WTC11 (cell line): ENCODE measurements at regions not wholly inside any gene's neighbourhood (a gene's known extent, or its start where the extent isn't known, plus 50 kb on each side); places are given as distances from the start of the nearest gene placed in this dataset.

Experiments
- ATAC-seq: fragments of 200-7000 bp; cut with Tn5 transposase; 2 replicates; pipeline ENCODE4 v1.10.0; 2021; ENCODE audit warnings: mild to moderate bottlenecking, moderate library complexity
- CTCF ChIA-PET: fragments of 300-600 bp; sonication (Branson Sonifier 250); formaldehyde crosslinking; loops from one replicate; lab custom pipeline; 2021; ENCODE audit warnings: antibody characterized with exemption; lab: Charles Lee
- POLR2A ChIA-PET: fragments of 350-600 bp; sonication (Branson Sonifier 250); formaldehyde crosslinking; loops from one replicate; lab custom pipeline; 2021; ENCODE audit warnings: antibody characterized with exemption; lab: Charles Lee
- DNase-seq: peaks from one replicate; pipeline ENCODE4 v3.0.0; 2021; ENCODE audit warnings: low spot score
- H3K27ac Mint-ChIP-seq: 2 replicates; pipeline ENCODE4 v1.8.0; 2021; ENCODE audit warnings: mixed read lengths
- H3K27me3 Mint-ChIP-seq: 2 replicates; pipeline ENCODE4 v1.8.0; 2021; ENCODE audit warnings: low read depth, mild to moderate bottlenecking, moderate library complexity, mixed read lengths
- H3K36me3 Mint-ChIP-seq: 2 replicates; pipeline ENCODE4 v1.8.0; 2021; ENCODE audit warnings: mixed read lengths
- H3K4me1 Mint-ChIP-seq: 2 replicates; pipeline ENCODE4 v1.8.0; 2022; ENCODE audit warnings: mixed read lengths
- H3K4me3 Mint-ChIP-seq: 2 replicates; pipeline ENCODE4 v1.8.0; 2021; ENCODE audit warnings: mild to moderate bottlenecking, moderate library complexity, mixed read lengths
- H3K9me3 Mint-ChIP-seq: 2 replicates; pipeline ENCODE4 v1.8.0; 2021; ENCODE audit warnings: mixed read lengths
- CDX4 ChIP-seq: fragments of 250-450 bp; sonication (Bioruptor Pico); IDR thresholded peaks from 2 replicates; pipeline ENCODE4 v1.9.0; 2021; ENCODE audit warnings: moderate library complexity, mild to moderate bottlenecking, inconsistent platforms, borderline replicate concordance
- ESRRA ChIP-seq: sonication (generic); formaldehyde crosslinking; IDR thresholded peaks from 2 replicates; pipeline ENCODE4 v1.8.1; 2022; ENCODE audit warnings: mild to moderate bottlenecking, missing genetic modification reagents, borderline replicate concordance
- GABPB1 ChIP-seq: sonication (generic); formaldehyde crosslinking; IDR thresholded peaks from 2 replicates; pipeline ENCODE4 v1.8.1; 2023; ENCODE audit warnings: mild to moderate bottlenecking, missing genetic modification reagents
- HMGXB4 ChIP-seq: sonication (generic); formaldehyde crosslinking; IDR thresholded peaks from 2 replicates; pipeline ENCODE4 v1.8.1; 2023; ENCODE audit warnings: mild to moderate bottlenecking, moderate library complexity, missing genetic modification reagents
- IRF1 ChIP-seq: sonication (generic); formaldehyde crosslinking; IDR thresholded peaks from 2 replicates; pipeline ENCODE4 v1.8.0; 2023; ENCODE audit warnings: missing genetic modification reagents
- JAZF1 ChIP-seq: fragments of 250-450 bp; sonication (Bioruptor Pico); IDR thresholded peaks from 2 replicates; pipeline ENCODE4 v1.9.0; 2021; ENCODE audit warnings: moderate library complexity, mild to moderate bottlenecking, inconsistent platforms
- MLX ChIP-seq: sonication (generic); formaldehyde crosslinking; IDR thresholded peaks from 2 replicates; pipeline ENCODE4 v1.8.1; 2023; ENCODE audit warnings: mild to moderate bottlenecking, missing genetic modification reagents, moderate library complexity
- NFATC4 ChIP-seq: fragments of 250-450 bp; sonication (Bioruptor Pico); IDR thresholded peaks from 2 replicates; pipeline ENCODE4 v1.9.0; 2021; ENCODE audit warnings: mild to moderate bottlenecking
- NFYB ChIP-seq: sonication (generic); formaldehyde crosslinking; conservative IDR thresholded peaks from 2 replicates; pipeline ENCODE4 v1.8.0; 2022; ENCODE audit warnings: low read depth, missing genetic modification reagents
- PREB ChIP-seq: sonication (generic); formaldehyde crosslinking; IDR thresholded peaks from 2 replicates; pipeline ENCODE4 v1.8.1; 2022; ENCODE audit warnings: mild to moderate bottlenecking, missing genetic modification reagents, moderate library complexity, borderline replicate concordance
- SMAD3 ChIP-seq: sonication (generic); formaldehyde crosslinking; IDR thresholded peaks from 2 replicates; pipeline ENCODE4 v1.8.0; 2022; ENCODE audit warnings: missing genetic modification reagents, mild to moderate bottlenecking, borderline replicate concordance
- SP1 ChIP-seq: sonication (generic); formaldehyde crosslinking; conservative IDR thresholded peaks from 2 replicates; pipeline ENCODE4 v1.8.1; 2022; ENCODE audit warnings: missing genetic modification reagents
- STAT6 ChIP-seq: sonication (generic); formaldehyde crosslinking; conservative IDR thresholded peaks from 2 replicates; pipeline ENCODE4 v1.8.1; 2023; ENCODE audit warnings: mild to moderate bottlenecking, low read depth, missing genetic modification reagents, moderate library complexity
- TEAD1 ChIP-seq: sonication (generic); formaldehyde crosslinking; IDR thresholded peaks from 2 replicates; pipeline ENCODE4 v1.8.0; 2022; ENCODE audit warnings: mild to moderate bottlenecking, missing genetic modification reagents
- USF2 ChIP-seq: sonication (generic); formaldehyde crosslinking; IDR thresholded peaks from 2 replicates; pipeline ENCODE4 v1.8.1; 2023; ENCODE audit warnings: mild to moderate bottlenecking, missing genetic modification reagents, moderate library complexity
- ZBTB43 ChIP-seq: sonication (generic); formaldehyde crosslinking; IDR thresholded peaks from 2 replicates; pipeline ENCODE4 v1.8.1; 2023; ENCODE audit warnings: mild to moderate bottlenecking, missing genetic modification reagents
- ZNF281 ChIP-seq: sonication (generic); formaldehyde crosslinking; IDR thresholded peaks from 2 replicates; pipeline ENCODE4 v1.8.0; 2023; ENCODE audit warnings: mild to moderate bottlenecking, missing genetic modification reagents
- ZNF317 ChIP-seq: sonication (generic); formaldehyde crosslinking; IDR thresholded peaks from 2 replicates; pipeline ENCODE4 v1.8.1; 2023; ENCODE audit warnings: low read depth, mild to moderate bottlenecking, moderate library complexity, missing genetic modification reagents, borderline replicate concordance
- ZNF671 ChIP-seq: fragments of 250-450 bp; sonication (Bioruptor Pico); IDR thresholded peaks from 2 replicates; pipeline ENCODE4 v1.8.0; 2021; ENCODE audit warnings: mild to moderate bottlenecking

GRCh38 chr5:113776832-113777525 is 263.5 kb downstream of the YTHDC2 start:
- peaks cover 6% of the 10 kb centered on the region for H3K36me3 Mint-ChIP-seq
- peak overlapping the region; percentile 91 for H3K27ac Mint-ChIP-seq
- peaks cover 10% of the 10 kb centered on the region for H3K9me3 Mint-ChIP-seq
- TF ChIP-seq NFYB (CRISPR knock-in tag), result 0 out of 2 replicates have a peak, but pooled peaks have one; percentile 31
- no peak for TF ChIP-seq ZBTB43 (CRISPR knock-in tag)
- no peak for TF ChIP-seq ESRRA (CRISPR knock-in tag)
- no peak; the same call in 1 of the 2 replicates for ATAC-seq
- H3K27me3 Mint-ChIP-seq, result no peaks in the 10 kb centered on the region
- no peak for DNase-seq
- ChIA-PET POLR2A (no interaction called here), CTCF (interaction anchor here (1.0 kb wide), 1 partner anchor 14 kb away, joined by 3 read pairs; no protein-coding TSS in a partner anchor)
- H3K4me1 Mint-ChIP-seq, result peaks cover 24% of the 10 kb centered on the region
- H3K4me3 Mint-ChIP-seq, result peak overlapping the region; percentile 26

GRCh38 chr5:113778147-113778546 is 264.7 kb downstream of the YTHDC2 start:
- ATAC-seq, result no peak
- ChIA-PET CTCF (no interaction called here), POLR2A (no interaction called here)
- Mint-ChIP-seq H3K4me3 (no peak overlapping the region), H3K36me3 (peaks cover 6% of the 10 kb centered on the region), H3K27me3 (no peaks in the 10 kb centered on the region), H3K4me1 (peaks cover 24% of the 10 kb centered on the region), H3K9me3 (peaks cover 10% of the 10 kb centered on the region), H3K27ac (no peak overlapping the region)
- no peak for DNase-seq
- no peak for TF ChIP-seq NFATC4 (CRISPR knock-in tag)
- TF ChIP-seq STAT6 (CRISPR knock-in tag), result no peak
- no peak for TF ChIP-seq IRF1 (CRISPR knock-in tag)
- no peak for TF ChIP-seq ZNF281 (CRISPR knock-in tag)
- no peak for TF ChIP-seq JAZF1 (CRISPR knock-in tag)
- TF ChIP-seq GABPB1 (CRISPR knock-in tag), result no peak
- no peak for TF ChIP-seq PREB (CRISPR knock-in tag)
- no peak for TF ChIP-seq SP1 (CRISPR knock-in tag)
- TF ChIP-seq ZNF317 (CRISPR knock-in tag), result no peak
- no peak for TF ChIP-seq SMAD3
- TF ChIP-seq CDX4 (CRISPR knock-in tag), result no peak
- no peak for TF ChIP-seq HMGXB4 (CRISPR knock-in tag)
- no peak for TF ChIP-seq TEAD1
- TF ChIP-seq USF2 (CRISPR knock-in tag), result no peak
- no peak for TF ChIP-seq ZNF671
- TF ChIP-seq MLX, result no peak
